AML-193 (cell line): ENCODE measurements at regions not wholly inside any gene's neighbourhood (a gene's known extent, or its start where the extent isn't known, plus 50 kb on each side); places are given as distances from the start of the nearest gene placed in this dataset.

Experiments
- DNase-seq, 2 experiments: peaks; one replicate each; lab custom pipeline; 2025; lab: John Stamatoyannopoulos, UW

- no peak for DNase-seq
Measured at GRCh38 chr1:201708691-201709090, 120.3 kb upstream of the IPO9 start.

GRCh38 chr1:201709564-201710295 is 119.2 kb upstream of the IPO9 start:
- DNase-seq, result peak; percentile 12 to 22

DNA sequence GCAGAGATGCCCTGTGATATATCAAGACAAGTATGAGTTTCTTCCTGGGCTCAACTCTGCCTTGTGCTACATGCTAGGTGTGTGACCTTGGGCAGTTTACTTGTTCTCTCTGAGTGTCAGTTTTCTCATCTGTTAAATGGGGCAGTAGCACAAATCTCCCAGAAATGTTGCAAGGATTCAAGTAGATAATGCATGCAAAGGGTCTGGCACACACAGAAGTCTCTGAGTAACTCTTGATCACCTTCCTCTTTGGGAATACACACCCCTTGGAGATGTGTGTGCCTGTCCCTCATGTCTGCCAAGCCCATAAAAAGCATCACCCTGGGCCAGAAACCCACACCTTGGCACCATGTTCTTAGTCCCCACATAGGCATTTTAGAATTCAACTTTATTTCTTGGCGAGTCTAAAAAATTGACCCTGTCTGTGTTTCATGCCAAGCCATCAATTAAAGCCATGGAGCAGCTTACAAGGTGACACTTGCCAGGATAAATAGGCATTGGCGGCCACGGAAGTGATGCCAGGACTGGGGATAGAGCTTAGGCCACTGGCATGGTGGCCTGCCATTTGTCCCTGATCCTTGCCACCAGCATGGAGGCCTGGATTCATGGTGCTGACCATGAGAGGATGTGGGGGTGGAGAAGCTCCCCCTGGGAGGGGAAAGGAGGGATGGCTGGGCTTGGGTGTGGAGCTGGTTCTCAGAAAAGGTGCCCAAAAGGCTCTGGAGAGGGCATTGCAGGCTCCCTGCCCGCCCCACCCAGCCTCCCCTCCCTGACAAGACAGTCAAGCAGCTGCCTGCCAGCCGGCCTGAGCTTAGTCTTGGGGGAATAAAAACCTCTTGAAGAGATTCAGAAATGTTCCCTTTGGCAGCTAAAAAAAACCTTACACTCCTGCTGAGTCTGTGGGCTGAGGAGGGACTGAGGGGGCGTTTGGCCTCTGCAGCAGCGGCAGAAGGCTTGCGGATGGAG is 118.0 kb upstream of the IPO9 start:
- no peak for DNase-seq

GRCh38 chr1:201711811-201712210 is 117.1 kb upstream of the IPO9 start:
- no peak for DNase-seq

- DNase-seq, result no peak
Measured at GRCh38 chr1:201712387-201713085, 116.4 kb upstream of the IPO9 start.

- peak in 1 of 2 experiments; percentile 7 for DNase-seq
Measured at GRCh38 chr1:201713086-201713810, 115.7 kb upstream of the IPO9 start.

GRCh38 chr1:201714542-201715329 is 114.2 kb upstream of the IPO9 start:
- DNase-seq, result peak in 1 of 2 experiments; percentile 2

DNA sequence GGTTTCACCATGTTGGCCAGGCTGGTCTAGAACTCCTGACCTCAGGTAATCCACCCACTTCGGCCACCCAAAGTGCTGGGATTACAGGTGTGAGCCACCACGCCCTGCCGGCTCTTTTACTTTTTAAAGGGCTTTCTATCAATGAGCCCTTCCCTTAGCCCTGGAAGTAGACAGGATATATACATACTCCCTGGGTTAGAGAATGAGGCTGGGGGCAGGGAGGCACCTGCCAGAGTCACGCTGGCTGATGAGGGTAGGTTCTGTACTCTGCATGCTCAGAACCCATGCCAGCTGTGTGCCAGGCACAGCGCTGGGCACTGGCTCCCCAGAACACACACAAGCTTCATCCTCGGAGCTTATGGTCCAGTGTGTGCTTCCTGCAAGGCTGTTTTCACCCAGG is 113.6 kb upstream of the IPO9 start:
- DNase-seq, result no peak

GRCh38 chr1:201715801-201716741 is 112.9 kb upstream of the IPO9 start:
- peak; percentile 25 to 36 for DNase-seq

DNA sequence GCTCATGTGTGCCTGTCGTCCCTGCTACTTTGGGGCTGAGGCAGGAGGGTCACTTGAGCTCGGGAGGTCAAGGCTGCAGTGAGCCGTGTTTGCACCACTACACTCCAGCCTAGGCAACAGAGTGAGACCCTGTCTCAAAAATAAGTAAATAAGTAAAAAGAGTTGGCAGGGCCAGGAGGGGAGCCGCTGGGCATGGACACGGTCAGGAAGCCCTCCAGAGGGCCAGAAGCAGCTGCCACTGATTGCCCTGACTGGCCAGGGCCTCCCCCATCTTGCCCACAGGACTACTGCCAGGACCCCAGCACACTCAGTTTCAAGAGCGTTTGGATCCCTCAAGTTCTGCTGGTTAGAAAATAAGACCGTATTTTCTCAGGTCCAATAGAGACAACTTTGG is 112.2 kb upstream of the IPO9 start:
- no peak for DNase-seq

- no peak for DNase-seq
Measured at GRCh38 chr1:201717286-201717685, 111.7 kb upstream of the IPO9 start.

- no peak for DNase-seq
Measured at GRCh38 chr1:201718346-201719202, 110.4 kb upstream of the IPO9 start.

GRCh38 chr1:201719812-201720521 is 109.0 kb upstream of the IPO9 start:
- DNase-seq, result no peak

DNA sequence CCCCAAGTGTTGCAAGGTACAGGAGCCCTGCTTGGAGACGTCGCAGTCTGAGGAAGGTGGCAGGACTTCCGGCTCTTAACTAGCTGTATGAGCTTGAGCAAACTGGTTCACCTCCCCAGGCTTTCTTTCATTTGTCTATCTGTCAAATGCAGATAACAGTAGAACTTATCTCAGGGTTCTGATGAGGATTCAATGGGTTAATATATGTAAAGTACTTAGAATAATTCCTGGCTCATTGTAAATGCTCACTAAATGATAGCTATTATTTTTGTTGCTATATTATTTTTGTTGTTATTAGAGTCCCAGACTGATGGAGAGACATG is 108.5 kb upstream of the IPO9 start:
- no peak for DNase-seq

DNA sequence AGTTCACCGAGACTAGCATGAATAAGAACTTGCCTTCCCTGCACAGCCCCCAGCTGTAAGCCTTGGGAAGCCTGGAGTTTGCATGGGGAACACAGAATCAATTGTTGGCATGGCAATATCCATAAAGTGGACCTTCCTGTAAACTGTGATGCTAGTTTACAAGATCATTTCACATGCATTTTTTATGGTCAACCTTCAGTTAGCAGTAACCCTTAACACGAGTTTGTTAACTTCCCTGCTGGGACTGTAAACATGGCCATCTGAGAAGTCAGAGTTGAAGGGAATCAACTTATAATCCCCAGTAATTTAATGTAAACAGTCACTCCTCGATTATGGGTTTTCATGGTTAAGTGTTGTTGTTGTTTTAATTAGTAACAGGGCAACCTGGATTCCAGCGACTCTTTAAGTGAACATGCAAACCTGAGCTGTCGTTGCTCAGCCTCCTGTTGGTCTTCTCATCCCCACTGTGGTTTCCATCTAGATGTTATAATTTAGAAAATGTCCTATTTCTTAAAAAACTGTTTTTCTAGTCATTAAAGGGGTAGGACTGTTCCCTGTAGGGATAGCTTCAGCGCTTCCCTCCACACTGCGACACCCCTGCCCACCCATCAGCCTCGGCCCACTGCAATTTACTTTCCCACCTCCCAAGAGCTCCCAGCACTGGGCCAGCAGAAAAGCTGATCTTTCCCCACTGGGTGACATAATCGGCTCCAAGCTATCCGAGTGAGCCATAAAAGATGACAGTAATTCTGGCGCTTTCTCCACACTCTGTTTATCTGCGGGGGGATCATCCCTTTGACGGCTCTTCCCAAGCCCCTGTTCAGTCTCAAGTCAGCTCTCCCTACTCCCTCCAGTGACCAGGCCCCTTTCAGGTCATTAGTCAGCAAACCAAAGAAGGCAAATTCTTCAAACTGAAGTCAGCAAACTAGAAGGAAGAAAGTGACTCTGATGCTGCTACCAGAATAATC is 107.6 kb upstream of the IPO9 start:
- no peak for DNase-seq

DNA sequence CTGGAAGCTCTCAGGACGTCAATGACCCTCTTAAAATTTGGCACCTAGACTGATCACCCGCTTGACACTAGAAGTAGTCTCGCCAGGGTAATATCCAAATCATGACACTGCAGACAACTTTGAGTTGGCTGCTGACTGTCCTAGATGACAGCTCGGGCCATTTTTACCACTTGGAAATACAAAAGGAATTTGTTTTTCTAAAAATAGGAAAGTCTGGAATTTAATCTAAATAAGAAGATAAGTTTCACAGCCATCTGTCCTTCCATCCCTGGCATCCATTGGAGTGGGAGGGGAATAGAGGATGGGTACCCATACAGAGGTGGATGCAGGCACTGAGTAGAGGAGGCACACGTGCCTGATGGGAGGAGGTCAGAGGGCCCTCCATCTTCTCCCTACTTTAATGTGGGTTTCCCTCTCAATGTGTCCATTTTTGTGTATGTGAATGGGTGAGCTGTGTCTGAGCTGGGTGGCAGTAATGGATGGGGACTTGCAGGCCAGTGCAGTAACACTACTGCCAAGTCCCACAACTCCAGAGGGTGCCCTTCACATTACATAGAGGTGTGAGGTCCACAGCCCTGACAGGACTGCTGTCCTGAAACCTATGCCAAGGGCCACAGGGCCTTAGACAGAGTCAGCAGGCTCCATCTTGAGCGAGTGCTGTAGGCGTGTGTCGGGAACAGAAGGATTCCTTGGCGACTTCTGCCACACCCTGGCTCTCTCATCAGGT is 104.8 kb upstream of the IPO9 start:
- DNase-seq, result no peak

DNA sequence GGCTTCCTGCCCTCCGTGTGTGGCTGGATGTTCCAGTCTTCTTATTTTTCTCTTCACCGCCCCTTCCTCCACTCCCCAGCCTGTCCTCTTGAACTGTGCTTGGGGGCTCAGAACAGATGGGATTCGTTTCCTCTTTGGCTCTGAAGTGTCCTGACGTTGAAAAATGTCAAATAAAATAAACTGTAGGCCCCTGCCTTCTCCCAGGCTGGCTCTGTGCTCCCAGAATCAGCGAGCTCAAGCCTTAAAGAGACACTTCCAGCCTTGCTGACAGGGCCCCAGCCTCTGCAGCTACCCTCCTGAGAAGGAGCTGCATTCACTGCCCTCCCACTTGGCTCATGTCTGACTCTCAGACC is 104.2 kb upstream of the IPO9 start:
- DNase-seq, result no peak
